ENCODE measurements at regions not wholly inside any gene's neighbourhood (a gene's known extent, or its start where the extent isn't known, plus 50 kb on each side); places are given as distances from the start of the nearest gene placed in this dataset.

GRCh38 chr10:130660266-130660665 is 524.1 kb downstream of the GLRX3 start:
- no peak overlapping the region for H3K4me3 ChIP-seq (ENCODE audit: low read length)
- H3K4me1 ChIP-seq (ENCODE audit: control insufficient read depth in 2 of 2, insufficient read depth in 2 of 2, low read length in 2 of 2) = no peaks in the 10 kb centered on the region
- no peak for ATAC-seq
- intact Hi-C loops (cut with micrococcal nuclease) = no loop called here
- peaks cover 0 to 4% (median 0%) of the 10 kb centered on the region in 5 donors for H3K27me3 Mint-ChIP-seq
- H3K36me3 Mint-ChIP-seq = no peaks in the 10 kb centered on the region
- H3K9me3 ChIP-seq (ENCODE audit: control insufficient read depth in 2 of 3, low read length in 3 of 3) = no peaks in the 10 kb centered on the region
- H3K4me3 Mint-ChIP-seq = no peak overlapping the region
- H3K9me3 Mint-ChIP-seq = peaks cover 0 to 2% (median 0%) of the 10 kb centered on the region in 11 donors
- H3K27ac ChIP-seq (ENCODE audit: low read depth, low read length) = no peak overlapping the region
- no peaks in the 10 kb centered on the region for H3K36me3 ChIP-seq (ENCODE audit: control insufficient read depth in 2 of 3, insufficient read depth in 3 of 3, low read length in 3 of 3)
- POLR2A ChIA-PET = no interaction called here
- DNase-seq = no peak
- no peak overlapping the region for H3K27ac Mint-ChIP-seq
- H3K4me1 Mint-ChIP-seq = peaks cover 0 to 2% (median 0%) of the 10 kb centered on the region in 7 donors
- no peaks in the 10 kb centered on the region for H3K27me3 ChIP-seq (ENCODE audit: control insufficient read depth in 2 of 2, insufficient read depth in 2 of 2, low read length in 2 of 2)
- CTCF ChIA-PET = no interaction called here

DNA sequence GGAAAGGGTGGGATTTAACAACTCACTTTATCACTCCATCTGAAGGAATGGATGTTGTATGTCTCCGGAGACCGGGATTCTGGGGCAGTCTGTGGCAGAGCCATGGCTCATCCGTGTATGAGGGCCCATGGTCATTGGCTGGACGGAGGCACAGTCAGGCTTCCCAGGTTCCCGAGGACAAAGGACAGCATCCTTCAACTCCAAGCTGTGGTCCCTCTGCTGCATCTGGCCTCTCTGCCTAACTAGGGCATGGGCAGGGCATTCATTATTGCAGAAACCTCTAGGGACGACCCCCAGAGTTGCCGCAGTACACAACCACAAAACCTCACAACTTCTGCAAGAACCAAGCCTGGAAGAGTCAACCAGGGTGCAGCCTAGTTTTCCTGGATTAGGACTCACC is 525.2 kb downstream of the GLRX3 start:
- Mint-ChIP-seq H3K36me3 (peaks cover 0 to 3% (median 0%) of the 10 kb centered on the region in 5 donors), H3K27ac (no peak overlapping the region), H3K27me3 (peaks cover 0 to 13% (median 0%) of the 10 kb centered on the region in 5 donors), H3K9me3 (peaks cover 0 to 7% (median 0%) of the 10 kb centered on the region in 11 donors), H3K4me1 (no peaks in the 10 kb centered on the region), H3K4me3 (no peak overlapping the region)
- DNase-seq = no peak
- CTCF ChIA-PET = no interaction called here
- Histone ChIP-seq H3K4me3 (ENCODE audit: low read length) (no peak overlapping the region), H3K36me3 (ENCODE audit: control insufficient read depth in 2 of 3, insufficient read depth in 3 of 3, low read length in 3 of 3) (no peaks in the 10 kb centered on the region), H3K27me3 (ENCODE audit: control insufficient read depth in 2 of 2, insufficient read depth in 2 of 2, low read length in 2 of 2) (no peaks in the 10 kb centered on the region), H3K9me3 (ENCODE audit: control insufficient read depth in 2 of 3, low read length in 3 of 3) (no peaks in the 10 kb centered on the region), H3K4me1 (ENCODE audit: control insufficient read depth in 2 of 2, insufficient read depth in 2 of 2, low read length in 2 of 2) (no peaks in the 10 kb centered on the region), H3K27ac (ENCODE audit: low read depth, low read length) (no peak overlapping the region)
- POLR2A ChIA-PET = no interaction called here
- no peak for ATAC-seq
- intact Hi-C loops (cut with micrococcal nuclease) = no loop called here

DNA sequence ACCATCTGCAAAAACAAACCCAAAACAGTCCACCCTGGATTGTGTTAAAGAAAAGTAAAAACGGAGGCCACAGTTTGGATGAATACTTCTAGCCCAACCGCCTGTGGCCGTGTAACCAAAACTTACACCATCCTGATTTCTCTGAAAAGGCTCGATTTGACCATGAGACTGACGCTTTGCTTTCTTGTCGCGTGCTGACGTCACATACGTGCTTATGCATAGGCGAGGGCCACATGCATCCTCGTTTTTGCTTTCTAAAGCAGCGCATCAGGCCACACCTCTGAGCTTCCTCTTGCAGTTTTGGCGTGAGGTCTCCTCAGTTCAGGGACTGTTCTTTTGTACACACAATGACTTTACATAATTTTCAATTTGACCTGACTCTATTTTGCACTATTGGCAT is 526.6 kb downstream of the GLRX3 start:
- POLR2A ChIA-PET = no interaction called here
- intact Hi-C loops (cut with micrococcal nuclease) = no loop called here

GRCh38 chr10:130664526-130664925 is 528.3 kb downstream of the GLRX3 start:
- H3K9me3 Mint-ChIP-seq = peaks cover 0 to 10% (median 0%) of the 10 kb centered on the region in 11 donors
- H3K36me3 Mint-ChIP-seq = peaks cover 0 to 3% (median 0%) of the 10 kb centered on the region in 5 donors
- intact Hi-C loops (cut with micrococcal nuclease) = no loop called here
- no peak overlapping the region for H3K4me3 Mint-ChIP-seq
- no peak for ATAC-seq
- Histone ChIP-seq H3K4me1 (ENCODE audit: control insufficient read depth in 2 of 2, insufficient read depth in 2 of 2, low read length in 2 of 2) (no peaks in the 10 kb centered on the region), H3K9me3 (ENCODE audit: control insufficient read depth in 2 of 3, low read length in 3 of 3) (no peaks in the 10 kb centered on the region), H3K27ac (ENCODE audit: low read depth, low read length) (no peak overlapping the region), H3K4me3 (ENCODE audit: low read length) (no peak overlapping the region), H3K27me3 (ENCODE audit: control insufficient read depth in 2 of 2, insufficient read depth in 2 of 2, low read length in 2 of 2) (no peaks in the 10 kb centered on the region), H3K36me3 (ENCODE audit: control insufficient read depth in 2 of 3, insufficient read depth in 3 of 3, low read length in 3 of 3) (no peaks in the 10 kb centered on the region)
- no peaks in the 10 kb centered on the region for H3K4me1 Mint-ChIP-seq
- no peak for DNase-seq
- POLR2A ChIA-PET = no interaction called here
- no peak overlapping the region for H3K27ac Mint-ChIP-seq
- peaks cover 0 to 21% (median 0%) of the 10 kb centered on the region in 5 donors for H3K27me3 Mint-ChIP-seq
- CTCF ChIA-PET = no interaction called here

More for the DNA sequence above, 526.6 kb downstream of the GLRX3 start:
- H3K27me3 Mint-ChIP-seq = peaks cover 0 to 20% (median 0%) of the 10 kb centered on the region in 5 donors
- H3K36me3 Mint-ChIP-seq = peaks cover 0 to 3% (median 0%) of the 10 kb centered on the region in 5 donors
- H3K4me1 Mint-ChIP-seq = no peaks in the 10 kb centered on the region
- no peak overlapping the region for H3K4me3 ChIP-seq (ENCODE audit: low read length)
- ATAC-seq (no peak), DNase-seq (no peak)
- CTCF ChIA-PET = no interaction called here
- no peaks in the 10 kb centered on the region for H3K36me3 ChIP-seq (ENCODE audit: control insufficient read depth in 2 of 3, insufficient read depth in 3 of 3, low read length in 3 of 3)
- H3K27me3 ChIP-seq (ENCODE audit: control insufficient read depth in 2 of 2, insufficient read depth in 2 of 2, low read length in 2 of 2) = no peaks in the 10 kb centered on the region
- H3K9me3 Mint-ChIP-seq = peaks cover 0 to 8% (median 0%) of the 10 kb centered on the region in 11 donors
- no peak overlapping the region for H3K27ac ChIP-seq (ENCODE audit: low read depth, low read length)
- no peak overlapping the region for H3K27ac Mint-ChIP-seq
- no peaks in the 10 kb centered on the region for H3K9me3 ChIP-seq (ENCODE audit: control insufficient read depth in 2 of 3, low read length in 3 of 3)
- H3K4me1 ChIP-seq (ENCODE audit: control insufficient read depth in 2 of 2, insufficient read depth in 2 of 2, low read length in 2 of 2) = no peaks in the 10 kb centered on the region
- no peak overlapping the region for H3K4me3 Mint-ChIP-seq

GRCh38 chr10:130666215-130666614 is 530.0 kb downstream of the GLRX3 start:
- H3K9me3 Mint-ChIP-seq = peaks cover 0 to 10% (median 0%) of the 10 kb centered on the region in 11 donors
- H3K4me1 ChIP-seq (ENCODE audit: control insufficient read depth in 2 of 2, insufficient read depth in 2 of 2, low read length in 2 of 2) = no peaks in the 10 kb centered on the region
- CTCF ChIA-PET = no interaction called here
- intact Hi-C loops (cut with micrococcal nuclease) = no loop called here
- no peak overlapping the region for H3K27ac Mint-ChIP-seq
- ATAC-seq (no peak), DNase-seq (no peak)
- H3K4me3 ChIP-seq (ENCODE audit: low read length) = no peak overlapping the region
- H3K36me3 Mint-ChIP-seq = peaks cover 0 to 3% (median 0%) of the 10 kb centered on the region in 5 donors
- no peak overlapping the region for H3K4me3 Mint-ChIP-seq
- H3K9me3 ChIP-seq (ENCODE audit: control insufficient read depth in 2 of 3, low read length in 3 of 3) = no peaks in the 10 kb centered on the region
- H3K4me1 Mint-ChIP-seq = no peaks in the 10 kb centered on the region
- H3K27me3 Mint-ChIP-seq = peaks cover 0 to 21% (median 0%) of the 10 kb centered on the region in 5 donors
- H3K36me3 ChIP-seq (ENCODE audit: control insufficient read depth in 2 of 3, insufficient read depth in 3 of 3, low read length in 3 of 3) = no peaks in the 10 kb centered on the region
- POLR2A ChIA-PET = no interaction called here
- H3K27ac ChIP-seq (ENCODE audit: low read depth, low read length) = no peak overlapping the region
- no peaks in the 10 kb centered on the region for H3K27me3 ChIP-seq (ENCODE audit: control insufficient read depth in 2 of 2, insufficient read depth in 2 of 2, low read length in 2 of 2)

GRCh38 chr10:130686689-130687300 is 550.6 kb downstream of the GLRX3 start:
- no peaks in the 10 kb centered on the region for H3K36me3 ChIP-seq (ENCODE audit: control insufficient read depth in 2 of 3, insufficient read depth in 3 of 3, low read length in 3 of 3)
- peaks cover 0 to 9% (median 5%) of the 10 kb centered on the region in 5 donors for H3K27me3 Mint-ChIP-seq
- intact Hi-C loops (cut with micrococcal nuclease) = no loop called here
- peaks cover 0 to 2% (median 0%) of the 10 kb centered on the region in 5 donors for H3K36me3 Mint-ChIP-seq
- POLR2A ChIA-PET = no interaction called here
- no peak overlapping the region for H3K4me3 ChIP-seq (ENCODE audit: low read length)
- no peaks in the 10 kb centered on the region for H3K27me3 ChIP-seq (ENCODE audit: control insufficient read depth in 2 of 2, insufficient read depth in 2 of 2, low read length in 2 of 2)
- ATAC-seq (no peak), DNase-seq (no peak)
- H3K27ac Mint-ChIP-seq = no peak overlapping the region
- H3K4me1 Mint-ChIP-seq = no peaks in the 10 kb centered on the region
- H3K4me1 ChIP-seq (ENCODE audit: control insufficient read depth in 2 of 2, insufficient read depth in 2 of 2, low read length in 2 of 2) = no peaks in the 10 kb centered on the region
- peaks cover 0 to 19% (median 5%) of the 10 kb centered on the region in 11 donors for H3K9me3 Mint-ChIP-seq
- H3K4me3 Mint-ChIP-seq = no peak overlapping the region
- no peaks in the 10 kb centered on the region for H3K9me3 ChIP-seq (ENCODE audit: control insufficient read depth in 2 of 3, low read length in 3 of 3)
- no peak overlapping the region for H3K27ac ChIP-seq (ENCODE audit: low read depth, low read length)
- CTCF ChIA-PET = no interaction called here

GRCh38 chr10:130687566-130687965 is 551.4 kb downstream of the GLRX3 start:
- Mint-ChIP-seq H3K9me3 (peaks cover 0 to 19% (median 5%) of the 10 kb centered on the region in 11 donors), H3K36me3 (peaks cover 0 to 2% (median 0%) of the 10 kb centered on the region in 5 donors), H3K4me1 (no peaks in the 10 kb centered on the region), H3K27ac (no peak overlapping the region), H3K4me3 (no peak overlapping the region), H3K27me3 (peaks cover 0 to 9% (median 5%) of the 10 kb centered on the region in 5 donors)
- DNase-seq (no peak), ATAC-seq (no peak)
- intact Hi-C loops (cut with micrococcal nuclease) = no loop called here
- H3K27ac ChIP-seq (ENCODE audit: low read depth, low read length) = no peak overlapping the region
- no peaks in the 10 kb centered on the region for H3K4me1 ChIP-seq (ENCODE audit: control insufficient read depth in 2 of 2, insufficient read depth in 2 of 2, low read length in 2 of 2)
- no peaks in the 10 kb centered on the region for H3K36me3 ChIP-seq (ENCODE audit: control insufficient read depth in 2 of 3, insufficient read depth in 3 of 3, low read length in 3 of 3)
- H3K27me3 ChIP-seq (ENCODE audit: control insufficient read depth in 2 of 2, insufficient read depth in 2 of 2, low read length in 2 of 2) = no peaks in the 10 kb centered on the region
- H3K9me3 ChIP-seq (ENCODE audit: control insufficient read depth in 2 of 3, low read length in 3 of 3) = no peaks in the 10 kb centered on the region
- no peak overlapping the region for H3K4me3 ChIP-seq (ENCODE audit: low read length)
- ChIA-PET POLR2A (no interaction called here), CTCF (no interaction called here)
